T-helper 1 cell treated with Interleukin-12 subunit alpha and Interleukin-12 subunit beta and Interleukin-4 antibody, amounts not matched to agents 30 ng/mL and 1 ng/mL, for 36 hours (primary cell): ENCODE measurements at regions not wholly inside any gene's neighbourhood (a gene's known extent, or its start where the extent isn't known, plus 50 kb on each side); places are given as distances from the start of the nearest gene placed in this dataset.
"Not testable (repeated sequence)": the region's sequence is repeated elsewhere in the genome, so short reads cannot be mapped to it uniquely, and the experiment has no call there.

Experiments used
- intact Hi-C: fragments of 100-400 bp; cut with micrococcal nuclease; formaldehyde crosslinking; loops from one replicate; pipeline ENCODE4 v1.15.1; 2024

- intact Hi-C loops, result no loop called here
These were observed 74.0 kb downstream of the GATA3 start for GRCh38 chr10:8128511-8128910.

GRCh38 chr10:8129438-8129837, 75.0 kb downstream of the GATA3 start:
- intact Hi-C loops, result no loop called here

GRCh38 chr10:8130973-8131911, 76.8 kb downstream of the GATA3 start:
- intact Hi-C loops, result loop anchor here (1.0 to 10.0 kb wide), 6 partner anchors 65 to 646 kb away; partner anchors contain the start of genes ATP5F1C and GATA3

GRCh38 chr10:8133146-8133545, 78.7 kb downstream of the GATA3 start:
- intact Hi-C loops, result loop anchor here (1.0 to 10.0 kb wide), 2 partner anchors 271 to 648 kb away; no protein-coding TSS in a partner anchor

GRCh38 chr10:8136736-8137135, 82.2 kb downstream of the GATA3 start:
- intact Hi-C loops, result loop anchor here (1.0 to 10.0 kb wide), 8 partner anchors 47 to 652 kb away; partner anchors contain the start of gene GATA3

- intact Hi-C loops, result loop anchor here (1.0 to 10.0 kb wide), 8 partner anchors 46 to 652 kb away; partner anchors contain the start of gene GATA3
These were observed 82.8 kb downstream of the GATA3 start for GRCh38 chr10:8137272-8137681.

GRCh38 chr10:8137726-8138125, 83.2 kb downstream of the GATA3 start:
- intact Hi-C loops, result loop anchor here (1.0 to 10.0 kb wide), 8 partner anchors 46 to 653 kb away; partner anchors contain the start of gene GATA3

GRCh38 chr10:8138471-8138870, 84.0 kb downstream of the GATA3 start:
- intact Hi-C loops, result loop anchor here (10.0 kb wide), 1 partner anchor 654 kb away; no protein-coding TSS in a partner anchor

- intact Hi-C loops, result no loop called here
These were observed 90.0 kb downstream of the GATA3 start for GRCh38 chr10:8144496-8144895.

- intact Hi-C loops, result no loop called here
These were observed 92.2 kb downstream of the GATA3 start for GRCh38 chr10:8146650-8147049.

- intact Hi-C loops, result no loop called here
These were observed 95.5 kb downstream of the GATA3 start for GRCh38 chr10:8149991-8150390.

- intact Hi-C loops, result no loop called here
These were observed 96.0 kb downstream of the GATA3 start for GRCh38 chr10:8150401-8150905.

- intact Hi-C loops, result no loop called here
These were observed 96.6 kb downstream of the GATA3 start for GRCh38 chr10:8151086-8151485.

GRCh38 chr10:8156918-8157317, 102.4 kb downstream of the GATA3 start:
- intact Hi-C loops, result no loop called here

GRCh38 chr10:8158193-8159071, 103.9 kb downstream of the GATA3 start:
- intact Hi-C loops, result loop anchor here (1.0 kb wide), 1 partner anchor 26 kb away; no protein-coding TSS in a partner anchor

GRCh38 chr10:8159341-8160165, 105.1 kb downstream of the GATA3 start:
- intact Hi-C loops, result loop anchor here (1.0 kb wide), 1 partner anchor 25 kb away; no protein-coding TSS in a partner anchor

GRCh38 chr10:8163824-8164223, 109.3 kb downstream of the GATA3 start:
- intact Hi-C loops, result no loop called here

GRCh38 chr10:8164640-8165039, 110.2 kb downstream of the GATA3 start:
- intact Hi-C loops, result not testable (repeated sequence)

- intact Hi-C loops, result no loop called here
These were observed 114.3 kb downstream of the GATA3 start for GRCh38 chr10:8168836-8169235.

GRCh38 chr10:8171008-8171407, 116.5 kb downstream of the GATA3 start:
- intact Hi-C loops, result no loop called here
